H1 (cell line): ENCODE measurements at regions not wholly inside any gene's neighbourhood (a gene's known extent, or its start where the extent isn't known, plus 50 kb on each side); places are given as distances from the start of the nearest gene placed in this dataset.

Source experiments
- CHD2 ChIP-seq: IDR thresholded peaks from 2 replicates; pipeline ENCODE4 v1.6.1; 2012; ENCODE audit warnings: low read length, improper control_type of control experiment
- EZH2 ChIP-seq: fragments of 200-600 bp; sonication (generic); IDR thresholded peaks from 2 replicates; pipeline ENCODE4 v1.7.1; 2012; ENCODE audit warnings: low read depth, mild to moderate bottlenecking, moderate library complexity, low read length, inconsistent platforms; ENCODE audit not compliant: severe bottlenecking
- JUND ChIP-seq: IDR thresholded peaks from 2 replicates; pipeline ENCODE4 v1.6.1; 2011; ENCODE audit warnings: mild to moderate bottlenecking, improper control_type of control experiment, low read length
- RAD21 ChIP-seq, 2 experiments: IDR thresholded peaks in 1 of 2; conservative IDR thresholded peaks in 1 of 2; 2 replicates each; pipeline ENCODE4 v1.6.1; 2011; ENCODE audit warnings: low read depth in 2 of 2, low read length in 2 of 2, improper control_type of control experiment in 1 of 2, inconsistent platforms in 1 of 2, mild to moderate bottlenecking in 1 of 2, moderate library complexity in 1 of 2
- SIX5 ChIP-seq: IDR thresholded peaks from 2 replicates; pipeline ENCODE4 v1.6.1; 2011; ENCODE audit warnings: mild to moderate bottlenecking, low read depth, low read length
- SRF ChIP-seq: IDR thresholded peaks from 2 replicates; pipeline ENCODE4 v1.6.1; 2011; ENCODE audit warnings: mild to moderate bottlenecking, low read depth, low read length, moderate library complexity

GRCh38 chr5:162888268-162888667, 549.1 kb upstream of the CCNG1 start (continued):
- no peak for TF ChIP-seq CHD2
- no peak for TF ChIP-seq EZH2
- TF ChIP-seq JUND, result no peak
- TF ChIP-seq SRF, result no peak
- TF ChIP-seq SIX5, result no peak
- no peak for TF ChIP-seq RAD21 (IDR thresholded peaks at IDR 0.05 in 1 of 2, conservative IDR thresholded peaks at IDR 0.05 in 1 of 2; ENCODE audit: low read depth in 2 of 2, low read length in 2 of 2)
